ENCODE measurements at regions not wholly inside any gene's neighbourhood (a gene's known extent, or its start where the extent isn't known, plus 50 kb on each side); places are given as distances from the start of the nearest gene placed in this dataset.
"Not testable (repeated sequence)": the region's sequence is repeated elsewhere in the genome, so short reads cannot be mapped to it uniquely, and the experiment has no call there.

DNA sequence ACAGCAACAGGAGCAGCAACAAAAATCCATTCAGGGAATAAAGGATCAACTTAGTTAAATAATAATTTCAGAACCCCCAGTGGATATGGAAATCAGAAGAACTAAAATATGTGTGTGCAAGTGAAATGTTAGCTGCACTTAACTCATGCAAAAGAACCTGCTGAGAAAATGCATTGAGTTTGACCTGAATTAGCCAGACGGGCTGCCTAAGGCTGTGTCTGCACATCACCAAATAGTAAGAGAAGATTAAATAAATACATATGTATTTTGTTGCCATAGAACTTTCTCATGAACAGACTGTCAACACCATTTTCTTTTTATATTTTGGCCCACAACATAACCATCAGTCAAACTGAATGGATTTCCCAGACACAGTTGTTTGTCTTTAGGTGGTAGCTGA lies 262.0 kb upstream of the PIK3C3 start:
- no peak for DNase-seq (ENCODE audit: low spot score)

DNA sequence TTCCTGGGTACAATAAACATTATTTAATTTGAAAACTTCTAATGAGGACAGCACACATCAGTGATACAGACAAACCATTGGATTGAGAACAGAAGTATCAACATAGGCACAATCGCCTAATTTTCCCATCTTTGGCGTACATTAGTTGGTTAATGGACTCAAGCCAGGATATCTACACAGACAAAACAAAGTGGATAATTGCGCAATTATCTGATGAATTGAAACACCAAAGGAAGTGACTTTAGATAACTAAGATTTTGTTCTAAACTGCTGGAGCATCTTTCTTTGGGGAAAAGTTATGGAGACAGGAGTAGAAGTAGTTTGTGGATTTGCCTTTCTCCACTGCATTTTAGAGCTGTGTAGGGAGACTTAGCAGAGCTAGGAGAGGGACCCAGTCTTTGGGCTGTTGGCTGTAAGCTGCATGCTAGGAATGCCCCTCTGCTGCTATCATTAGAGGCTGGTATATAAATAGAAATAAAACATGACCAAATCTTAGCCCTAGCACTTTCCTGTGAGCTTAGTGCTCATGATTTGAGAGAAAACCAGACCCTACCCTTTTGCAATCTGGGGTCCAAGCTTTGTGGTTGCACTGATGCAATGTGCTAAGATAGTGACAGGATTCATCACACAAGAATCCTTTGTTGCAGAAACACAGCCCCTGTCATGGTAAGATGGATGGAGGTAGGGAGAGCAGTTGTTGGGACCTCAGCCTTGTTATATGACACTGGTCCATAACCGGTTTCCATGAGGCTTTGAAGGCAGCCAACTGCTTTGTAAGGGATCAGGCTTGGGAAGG lies 264.5 kb upstream of the PIK3C3 start:
- no peak for DNase-seq (ENCODE audit: low spot score)

DNA sequence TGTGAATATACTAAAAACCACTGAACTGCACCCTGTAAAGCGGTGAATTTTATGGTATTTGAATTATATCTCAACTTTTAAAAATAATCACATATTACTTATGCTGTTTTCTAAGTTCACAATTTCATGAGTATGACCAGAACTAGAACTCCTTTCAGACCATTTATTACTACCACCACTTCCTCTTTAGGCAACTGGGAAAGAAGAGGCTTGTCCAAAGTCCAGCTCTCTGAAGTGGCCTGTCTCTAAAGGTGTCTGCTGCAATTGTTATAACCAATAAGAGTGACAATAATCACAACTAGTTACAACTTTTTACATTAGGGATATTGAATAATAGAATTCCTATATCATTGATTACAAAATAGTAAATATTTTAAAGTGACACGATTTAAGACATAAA lies 267.9 kb upstream of the PIK3C3 start:
- no peak for DNase-seq (ENCODE audit: low spot score)

DNA sequence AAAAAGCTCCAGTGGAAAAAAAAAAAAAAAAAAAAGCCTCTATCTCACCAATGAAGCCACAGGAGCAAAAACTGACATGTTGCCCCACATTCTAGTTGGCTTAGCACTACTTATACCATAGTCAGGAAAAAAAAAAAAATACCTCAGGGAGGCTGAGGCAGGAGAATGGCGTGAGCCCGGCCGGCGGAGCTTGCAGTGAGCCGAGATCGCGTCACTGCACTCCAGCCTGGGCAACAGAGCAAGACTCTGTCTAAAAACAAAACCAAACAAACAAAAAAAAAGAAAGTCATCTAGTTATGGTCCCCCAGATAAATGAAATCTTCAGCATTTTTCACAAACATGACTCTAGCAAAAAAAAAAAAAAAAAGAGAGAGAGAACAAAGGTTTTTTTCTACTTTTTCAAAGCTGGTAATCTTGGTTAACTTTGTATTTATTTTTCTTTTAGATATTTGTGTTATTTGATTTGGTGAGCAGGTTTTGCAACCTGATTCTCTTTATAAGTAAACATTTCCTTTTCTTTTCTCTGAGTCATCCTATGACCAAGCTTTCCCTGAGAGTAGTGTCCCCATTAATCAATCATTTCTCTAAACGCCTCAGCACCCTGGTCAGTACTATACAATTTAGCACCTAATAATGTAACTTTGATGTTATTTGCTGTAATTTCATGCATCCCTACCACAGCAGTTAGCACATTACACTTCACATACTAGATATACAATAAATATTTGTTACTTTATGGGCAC lies 273.7 kb upstream of the PIK3C3 start:
- no peak for DNase-seq (ENCODE audit: low spot score)

GRCh38 chr18:41674506-41674905 lies 280.5 kb upstream of the PIK3C3 start:
- DNase-seq (ENCODE audit: low spot score): no peak

GRCh38 chr18:41666231-41666630 lies 288.8 kb upstream of the PIK3C3 start:
- no peak for DNase-seq (ENCODE audit: low spot score)

DNA sequence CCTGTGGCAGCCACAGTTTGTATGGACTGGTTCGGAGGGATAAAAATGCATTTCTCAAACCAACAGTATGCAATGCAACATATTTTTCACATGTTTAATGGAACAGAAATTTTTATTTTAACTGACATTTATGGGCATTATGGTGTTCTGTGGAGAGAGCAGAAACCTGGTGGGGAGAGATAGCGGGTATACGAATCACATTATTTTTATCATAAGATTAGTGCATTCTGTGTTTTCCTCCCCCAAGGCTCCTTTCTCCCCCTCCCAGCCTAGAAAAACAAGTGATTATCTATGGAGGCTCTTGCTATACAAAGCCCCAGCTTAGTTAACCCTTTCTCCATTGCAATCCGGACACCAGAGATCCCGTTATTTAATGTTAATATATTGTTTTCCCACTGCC lies 289.8 kb upstream of the PIK3C3 start:
- DNase-seq (ENCODE audit: low spot score): no peak

DNA sequence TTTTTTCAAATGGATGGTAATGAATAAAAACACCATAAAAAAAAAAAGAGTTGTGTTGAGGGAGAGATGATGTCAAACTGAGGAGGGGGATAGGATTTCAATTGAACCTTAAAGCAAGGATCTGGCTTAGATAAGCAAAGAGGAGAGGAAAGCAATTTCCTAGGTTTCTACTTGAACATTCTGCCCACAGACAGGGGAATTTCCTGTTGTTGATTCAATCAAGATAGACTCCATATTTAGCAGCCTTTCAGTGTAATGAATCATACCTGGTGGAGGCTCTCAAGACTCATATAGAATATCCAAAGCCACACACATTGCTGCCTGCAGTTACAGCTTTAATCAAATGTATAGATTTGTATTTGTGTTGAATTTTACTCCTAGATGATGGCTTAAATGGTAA lies 294.4 kb upstream of the PIK3C3 start:
- no peak for DNase-seq (ENCODE audit: low spot score)

DNA sequence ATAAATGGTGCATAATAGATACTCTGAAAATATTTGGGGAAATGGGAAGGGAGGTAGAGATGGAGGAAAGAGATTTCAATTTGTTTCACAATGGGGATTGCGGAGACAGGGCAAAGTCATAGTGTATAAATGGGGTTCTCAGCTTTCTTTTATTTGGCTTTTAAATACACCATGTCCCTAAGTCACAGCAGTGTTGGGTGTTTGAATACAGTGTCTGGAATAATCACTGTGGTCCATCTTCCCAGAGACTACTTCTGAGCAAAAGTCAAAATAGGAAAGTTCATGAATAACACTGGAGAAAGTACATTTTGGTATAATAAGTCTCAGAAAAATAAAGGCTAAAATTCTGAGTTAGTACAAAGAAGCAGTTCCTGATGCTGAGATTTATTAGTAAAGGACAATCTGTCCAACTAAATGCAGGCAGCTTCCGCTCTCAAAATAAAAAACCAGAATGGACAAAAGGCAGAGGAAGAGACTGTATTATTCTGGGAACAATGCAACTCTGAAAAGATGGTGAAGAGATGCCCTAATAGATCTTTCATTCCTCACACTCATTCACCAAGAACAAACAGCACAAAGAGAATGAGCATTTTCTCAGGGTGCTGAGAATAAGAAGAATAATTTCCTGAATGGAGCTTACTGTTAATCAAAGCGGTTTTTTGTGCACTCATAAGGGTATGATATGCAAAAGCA lies 295.4 kb upstream of the PIK3C3 start:
- DNase-seq (ENCODE audit: low spot score): no peak

GRCh38 chr18:41657189-41657588 lies 297.8 kb upstream of the PIK3C3 start:
- no peak for DNase-seq (ENCODE audit: low spot score)

DNA sequence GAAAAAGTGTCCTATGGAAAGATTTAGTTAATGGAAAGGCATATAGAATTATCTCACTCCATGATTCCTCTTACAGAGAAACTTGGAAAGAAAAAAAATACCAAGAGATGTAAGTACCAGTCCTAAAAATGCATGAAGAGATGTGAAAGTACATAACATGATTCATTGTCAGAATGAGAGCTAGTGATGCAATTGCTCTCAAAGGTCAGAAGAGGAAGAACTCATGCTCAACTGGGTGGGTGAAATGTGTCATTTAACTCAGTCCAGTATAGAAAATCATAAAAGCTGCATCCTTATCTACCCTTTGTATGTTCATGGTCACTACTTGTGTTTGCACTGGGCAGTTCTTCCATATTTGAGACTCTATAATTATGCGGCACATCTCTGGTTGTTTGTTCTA lies 300.0 kb upstream of the PIK3C3 start:
- DNase-seq (ENCODE audit: low spot score): no peak

DNA sequence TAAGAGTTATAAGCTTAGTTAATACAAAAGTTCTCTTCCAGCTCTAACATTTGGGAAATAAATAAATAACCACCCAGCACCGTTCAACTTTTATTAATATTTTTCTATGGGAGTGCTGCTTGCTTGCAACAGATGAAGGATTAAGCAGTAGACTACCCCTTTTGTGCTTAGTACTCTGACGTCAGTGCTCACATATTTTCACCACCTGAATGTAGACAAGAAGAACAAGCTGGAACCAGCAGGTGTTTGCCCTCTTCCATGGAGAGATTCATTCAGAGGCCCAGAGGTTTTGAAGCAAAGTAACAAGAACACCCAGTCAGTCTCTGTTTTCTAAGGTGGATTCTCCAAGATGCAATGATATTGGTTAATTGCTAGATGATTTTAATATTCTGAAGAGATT lies 307.1 kb upstream of the PIK3C3 start:
- DNase-seq (ENCODE audit: low spot score): no peak

DNA sequence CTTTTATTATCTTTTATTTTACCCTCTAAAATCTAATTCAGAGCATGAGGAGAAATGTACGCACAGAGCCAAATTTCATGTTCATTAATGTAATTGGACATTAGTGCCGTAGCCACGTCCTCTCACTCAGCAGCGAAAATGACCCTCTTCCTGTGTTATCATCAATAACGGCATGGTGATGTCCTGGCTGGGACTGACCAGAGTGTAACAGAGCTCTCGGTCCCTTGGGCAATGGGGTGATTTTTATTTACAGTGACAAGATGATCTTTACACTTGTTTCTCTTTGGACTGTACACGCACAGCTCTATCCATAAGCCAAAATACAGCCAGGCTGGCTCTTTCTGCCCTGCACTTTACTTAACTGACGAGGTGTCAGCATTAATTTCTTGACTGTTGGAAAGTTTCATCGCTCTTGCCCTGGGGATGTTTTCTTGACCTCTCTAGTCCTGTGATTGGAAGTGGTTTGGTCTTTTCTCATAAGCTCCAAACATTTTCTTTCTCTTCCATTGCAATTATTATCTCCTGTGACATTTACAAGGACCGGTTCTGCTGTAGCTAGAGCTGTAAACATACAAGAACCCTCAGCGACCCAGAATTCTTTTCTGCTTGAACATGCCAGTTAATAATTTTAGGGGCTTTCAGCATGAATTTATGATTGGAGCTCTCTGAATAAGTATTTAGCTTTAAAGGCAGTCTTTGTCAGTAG lies 308.0 kb upstream of the PIK3C3 start:
- no peak for DNase-seq (ENCODE audit: low spot score)

GRCh38 chr18:41645589-41646360 lies 309.3 kb upstream of the PIK3C3 start:
- no peak for DNase-seq (ENCODE audit: low spot score)

DNA sequence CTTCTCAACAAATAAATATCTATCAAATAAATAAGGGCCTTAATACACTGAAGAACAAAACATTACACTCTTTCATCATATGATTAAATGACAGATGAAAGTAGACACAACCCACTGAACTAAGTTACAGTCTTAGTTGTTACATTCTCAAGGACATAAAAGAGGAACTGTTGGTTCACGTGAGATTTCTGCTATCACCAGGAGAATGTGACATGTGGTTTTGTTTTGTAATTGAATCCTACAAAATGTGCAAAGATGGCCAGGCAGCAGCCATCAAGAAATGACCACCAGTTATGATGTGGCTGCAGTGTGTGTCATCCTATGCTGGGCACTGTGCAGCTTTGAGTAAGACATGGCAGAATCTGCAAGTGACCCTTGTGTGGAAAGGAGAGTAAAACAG lies 310.6 kb upstream of the PIK3C3 start:
- DNase-seq (ENCODE audit: low spot score): no peak

DNA sequence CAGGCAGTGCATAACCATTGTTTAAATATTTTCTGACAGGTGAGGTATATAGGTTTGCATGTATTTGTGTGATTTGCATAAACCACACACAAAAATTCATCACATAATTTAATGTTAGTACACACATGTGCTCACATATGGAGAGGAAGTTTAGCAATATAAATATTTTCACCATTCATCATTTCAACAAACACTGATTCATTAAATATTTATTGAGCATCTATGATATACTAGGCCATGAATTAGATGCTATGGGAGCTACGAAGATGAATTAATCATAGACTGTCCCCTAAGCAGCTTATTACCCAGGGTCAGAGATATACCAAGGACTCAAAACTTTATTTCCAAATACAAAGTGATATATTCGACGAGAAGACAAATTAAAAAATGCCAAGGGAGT lies 311.6 kb upstream of the PIK3C3 start:
- no peak for DNase-seq (ENCODE audit: low spot score)

DNA sequence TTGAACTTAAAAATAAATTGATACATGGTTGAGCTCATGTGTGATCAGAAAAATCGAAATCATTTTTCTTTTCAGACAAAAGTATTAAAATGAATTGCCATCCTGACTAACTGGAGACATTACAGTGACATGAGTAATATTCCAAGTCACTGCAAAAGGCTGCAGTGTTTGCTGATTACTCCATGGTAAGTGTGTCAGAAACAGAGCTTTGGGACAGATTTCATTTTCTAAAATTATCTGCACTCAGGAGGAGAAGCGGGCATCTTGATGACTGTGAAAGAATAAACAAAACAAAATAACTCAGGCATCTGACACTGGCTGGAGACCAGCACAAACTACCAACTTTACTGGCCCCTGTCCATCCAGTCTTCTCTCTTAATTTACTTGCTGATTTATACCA lies 312.3 kb upstream of the PIK3C3 start:
- DNase-seq (ENCODE audit: low spot score): no peak

GRCh38 chr18:41639218-41639617 lies 315.8 kb upstream of the PIK3C3 start:
- no peak for DNase-seq (ENCODE audit: low spot score)

DNA sequence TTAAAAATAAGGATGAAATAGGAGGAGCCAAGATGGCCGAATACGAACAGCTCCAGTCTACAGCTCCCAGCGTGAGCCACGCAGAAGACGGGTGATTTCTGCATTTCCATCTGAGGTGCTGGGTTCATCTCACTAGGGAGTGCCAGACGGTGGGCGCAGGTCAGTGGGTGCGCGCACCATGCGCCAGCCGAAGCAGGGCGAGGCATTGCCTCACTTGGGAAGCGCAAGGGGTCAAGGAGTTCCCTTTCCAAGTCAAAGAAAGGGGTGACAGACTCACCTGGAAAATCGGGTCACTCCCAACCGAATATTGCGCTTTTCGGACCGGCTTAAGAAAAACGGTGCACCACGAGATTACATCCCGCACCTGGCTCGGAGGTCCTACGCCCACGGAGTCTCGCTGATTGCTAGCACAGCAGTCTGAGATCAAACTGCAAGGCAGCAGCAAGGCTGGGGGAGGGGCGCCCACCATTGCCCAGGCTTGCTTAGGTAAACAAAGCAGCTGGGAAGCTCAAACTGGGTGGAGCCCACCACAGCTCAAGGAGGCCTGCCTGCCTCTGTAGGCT lies 323.2 kb upstream of the PIK3C3 start:
- DNase-seq (ENCODE audit: low spot score): not testable (repeated sequence)

GRCh38 chr18:41630232-41630886 lies 324.7 kb upstream of the PIK3C3 start:
- no peak for DNase-seq (ENCODE audit: low spot score)

DNA sequence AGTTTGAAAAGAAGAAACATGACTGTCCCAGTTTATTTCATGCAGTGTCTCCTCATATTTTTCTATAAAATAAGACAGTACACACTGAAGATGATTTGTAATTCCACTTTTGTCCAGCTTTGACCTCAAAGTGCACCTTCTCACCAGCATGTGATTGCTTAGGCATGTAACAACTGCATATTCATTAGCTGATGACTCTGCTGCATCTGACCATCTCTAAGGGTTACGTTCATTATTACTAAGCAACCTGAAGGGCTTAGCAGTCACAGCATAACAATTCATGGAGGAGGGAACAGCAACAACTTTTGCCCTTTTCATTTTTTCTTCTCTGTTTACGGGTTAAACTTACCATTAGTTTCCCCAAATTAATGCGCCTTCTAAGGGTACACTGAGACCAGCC lies 330.6 kb upstream of the PIK3C3 start:
- no peak for DNase-seq (ENCODE audit: low spot score)
